T follicular helper cell (primary cell): ENCODE measurements at regions not wholly inside any gene's neighbourhood (a gene's known extent, or its start where the extent isn't known, plus 50 kb on each side); places are given as distances from the start of the nearest gene placed in this dataset.

Experiments used
- DNase-seq: peaks from one replicate; pipeline ENCODE4 v3.0.0-alpha.2; 2020; ENCODE audit warnings: low read depth

DNA sequence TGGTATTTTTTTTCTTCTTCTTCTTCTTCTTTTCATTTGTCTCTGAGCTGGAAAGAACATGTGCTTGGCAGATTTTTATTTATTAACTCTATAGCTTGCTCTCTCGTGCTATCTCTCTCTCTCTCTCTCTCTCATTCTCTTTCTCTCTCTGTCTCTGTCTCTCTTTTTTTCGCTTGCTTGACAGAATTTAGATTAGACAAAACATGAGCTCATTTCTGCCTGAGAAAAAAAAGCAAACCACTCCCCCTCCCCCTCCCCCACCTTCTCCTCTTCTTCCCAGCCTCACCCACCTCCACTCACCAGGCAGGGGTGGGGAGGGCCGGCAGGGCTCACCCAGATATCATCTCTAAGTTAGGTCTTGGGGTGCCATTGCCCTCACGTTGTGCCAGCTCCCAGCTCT lies 81.5 kb downstream of the PJA1 start:
- no peak for DNase-seq

DNA sequence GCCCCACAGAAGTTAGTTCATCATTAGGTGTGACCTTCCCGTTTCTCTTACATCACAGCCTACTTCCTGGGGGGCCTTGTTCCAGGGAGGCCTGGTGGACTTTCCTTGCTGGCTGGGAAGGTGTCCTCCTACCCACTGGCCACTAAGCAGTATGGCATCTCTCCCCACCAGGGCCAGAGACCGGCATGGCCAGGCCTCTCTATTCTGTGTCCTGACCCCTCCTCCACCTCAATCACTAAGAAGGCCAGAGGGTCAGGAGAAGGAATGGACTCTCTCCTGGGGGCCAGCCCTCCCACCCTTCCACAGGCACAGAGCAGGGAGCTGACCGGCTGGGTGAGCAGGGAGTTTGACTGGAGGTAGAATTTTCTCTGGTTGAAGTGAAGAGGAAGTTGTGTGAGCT lies 81.9 kb downstream of the PJA1 start:
- no peak for DNase-seq

DNA sequence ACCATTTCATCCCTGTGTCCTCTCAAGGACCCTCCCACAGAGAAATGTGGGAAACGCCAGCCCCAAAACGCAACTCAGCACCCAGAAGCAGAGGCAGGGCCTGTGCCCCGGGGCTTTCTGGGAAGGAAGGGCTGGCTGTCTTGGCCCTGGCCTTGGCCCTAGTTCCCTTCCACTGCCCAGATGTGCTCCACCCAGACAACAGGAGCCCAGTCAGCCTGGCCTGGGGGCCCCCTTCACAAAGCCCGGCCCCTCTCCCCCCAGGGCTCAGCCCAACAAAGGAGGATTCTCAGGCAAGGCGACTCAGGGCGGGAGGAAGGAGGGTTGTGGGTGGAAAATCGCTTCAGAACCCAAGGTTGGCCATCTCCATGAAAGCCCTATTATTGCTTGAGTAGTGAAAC lies 82.5 kb downstream of the PJA1 start:
- no peak for DNase-seq

DNA sequence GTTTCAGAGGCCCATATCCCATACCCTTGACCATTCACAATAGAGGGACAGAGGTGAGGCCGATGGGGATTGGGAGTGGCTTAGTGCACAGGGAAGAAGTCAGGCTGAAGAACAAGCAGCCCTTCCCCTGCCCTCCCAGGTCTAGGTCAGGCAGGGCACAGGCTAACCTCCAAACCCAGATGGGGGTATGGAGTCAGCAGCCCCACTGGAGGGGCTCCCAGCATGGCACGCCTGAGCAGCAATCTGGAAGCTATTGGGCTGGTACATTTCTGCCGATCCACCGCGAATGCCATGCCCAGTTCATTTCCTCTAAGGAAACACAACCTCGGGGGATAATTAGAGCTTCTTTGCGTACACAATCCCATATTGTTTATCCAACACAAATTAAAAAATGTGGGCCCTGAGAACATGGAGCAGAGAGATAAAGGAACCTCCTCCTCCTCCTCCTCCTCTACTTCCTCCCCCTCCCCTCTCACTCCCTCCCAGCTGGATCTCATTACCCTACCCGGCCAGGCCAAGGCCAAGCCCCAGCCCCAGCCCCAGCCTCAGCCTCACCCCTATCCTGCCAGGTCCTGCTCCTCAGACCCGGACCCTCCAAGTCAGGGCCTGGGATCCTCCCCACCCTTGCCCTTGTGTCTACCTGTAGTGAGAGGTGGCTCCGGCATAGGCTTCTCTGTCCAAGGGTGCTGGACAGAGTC lies 83.0 kb downstream of the PJA1 start:
- DNase-seq = no peak

DNA sequence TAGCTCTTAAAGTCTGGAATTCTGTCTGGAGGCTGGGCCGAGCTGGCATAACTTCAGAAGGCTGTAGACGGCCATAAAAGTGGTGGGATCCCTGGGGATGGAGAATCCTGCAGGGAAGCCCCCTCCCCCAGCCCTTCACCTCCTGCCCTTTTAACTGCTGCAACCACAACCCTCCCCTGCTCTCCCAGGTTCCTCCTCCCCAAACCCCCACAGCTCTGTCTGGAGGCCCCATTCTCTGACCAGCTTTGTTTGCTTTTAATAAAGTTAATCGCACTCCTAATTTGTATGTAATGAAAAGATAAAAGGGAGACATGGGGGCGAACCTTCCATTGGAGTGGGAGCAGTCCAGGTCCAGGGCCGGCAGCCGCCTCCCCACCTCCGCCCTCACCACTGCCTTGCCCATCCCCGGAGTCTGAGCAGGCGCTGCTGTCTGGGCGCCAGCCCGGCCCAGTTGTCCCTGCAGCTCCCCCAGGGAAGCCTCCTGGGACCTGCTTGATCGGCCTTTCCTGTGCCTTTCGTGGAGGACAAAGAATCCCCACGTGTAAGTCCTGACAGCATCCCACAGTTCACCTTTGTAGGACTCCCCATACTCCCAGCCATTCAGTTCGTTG lies 84.3 kb downstream of the PJA1 start:
- no peak for DNase-seq

DNA sequence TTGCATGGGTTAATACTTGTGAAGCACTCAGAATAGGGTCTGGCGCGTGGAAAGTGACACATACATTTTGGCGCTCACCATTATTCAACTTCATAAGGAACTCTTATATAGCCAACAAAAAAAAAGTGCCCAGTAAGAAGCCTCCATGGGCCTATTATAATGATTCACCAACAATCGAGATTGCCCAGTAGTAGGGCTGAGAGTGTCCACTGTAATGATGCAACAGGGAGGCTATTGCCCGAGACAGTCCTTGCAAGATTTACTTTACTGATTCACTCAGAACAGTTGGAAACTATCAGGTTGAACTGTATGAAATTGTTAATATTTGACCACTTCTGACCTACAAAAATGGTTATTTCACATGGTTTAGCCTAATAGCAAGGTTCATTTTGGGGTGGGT lies 86.0 kb downstream of the PJA1 start:
- no peak for DNase-seq

DNA sequence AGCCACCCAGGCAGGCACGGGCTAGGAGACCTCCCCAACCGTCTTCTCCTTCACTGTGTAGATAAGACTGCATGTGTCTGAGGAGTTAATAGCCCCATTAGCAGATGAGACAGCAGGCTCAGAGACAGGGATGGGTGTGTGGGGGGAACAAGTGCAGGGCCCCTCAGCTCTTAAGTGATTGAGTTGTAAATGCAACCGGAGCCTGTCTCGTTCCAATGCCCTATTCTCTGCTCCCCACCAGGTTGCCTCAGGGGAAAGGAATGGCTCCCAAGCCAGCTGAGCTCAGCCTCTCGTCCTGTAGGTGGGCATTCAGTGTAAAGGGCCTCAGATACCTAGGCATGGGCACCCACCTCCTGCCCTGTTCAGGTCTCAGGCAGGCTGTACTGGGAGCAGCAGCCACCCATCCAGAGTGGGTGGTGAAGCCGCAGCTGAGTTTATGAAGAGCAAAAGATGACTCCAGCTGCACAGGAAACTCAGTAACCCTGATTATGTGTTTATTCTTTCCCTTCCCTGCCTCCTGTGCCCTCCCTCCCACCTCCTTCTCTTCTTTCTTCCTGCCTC lies 87.3 kb downstream of the PJA1 start:
- no peak for DNase-seq

DNA sequence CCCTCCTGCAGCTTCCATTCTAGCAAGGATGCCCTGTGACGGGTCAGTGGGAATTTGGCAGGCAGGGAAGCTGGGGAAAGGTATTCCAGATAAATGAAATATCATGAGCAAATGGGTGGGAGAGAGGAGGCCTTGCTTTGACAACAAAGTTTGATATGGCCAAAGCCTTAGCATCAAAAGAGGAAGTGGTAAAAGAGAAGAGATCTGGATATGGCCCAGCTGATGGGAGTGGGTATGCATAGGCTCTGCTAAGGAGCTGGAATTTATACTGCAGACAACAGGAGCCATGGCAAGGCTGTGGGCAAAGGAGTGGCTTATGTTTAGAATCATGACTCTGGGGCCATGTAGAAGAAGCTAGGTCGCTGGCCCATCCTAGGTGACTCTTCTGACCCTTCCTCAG lies 89.2 kb downstream of the PJA1 start:
- DNase-seq = no peak

DNA sequence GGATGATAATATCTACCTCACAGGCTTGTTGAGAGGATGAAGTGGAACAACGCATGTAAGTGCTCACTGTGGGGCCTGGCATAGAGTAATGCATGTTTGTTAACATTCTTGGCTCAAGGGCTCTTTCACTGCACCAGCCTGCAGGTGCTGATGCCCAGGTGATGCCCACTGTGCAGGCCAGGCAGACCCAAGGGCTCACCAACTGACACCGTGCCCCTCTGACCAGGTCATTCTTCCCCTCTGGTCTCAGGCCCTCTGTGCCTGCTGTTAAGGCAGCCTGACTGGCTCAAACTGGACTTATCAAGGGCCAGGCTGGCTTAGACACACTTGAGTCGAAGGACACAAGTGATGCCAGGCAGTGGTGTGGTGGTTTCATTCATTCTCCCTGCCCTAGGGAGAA lies 90.5 kb downstream of the PJA1 start:
- no peak for DNase-seq

DNA sequence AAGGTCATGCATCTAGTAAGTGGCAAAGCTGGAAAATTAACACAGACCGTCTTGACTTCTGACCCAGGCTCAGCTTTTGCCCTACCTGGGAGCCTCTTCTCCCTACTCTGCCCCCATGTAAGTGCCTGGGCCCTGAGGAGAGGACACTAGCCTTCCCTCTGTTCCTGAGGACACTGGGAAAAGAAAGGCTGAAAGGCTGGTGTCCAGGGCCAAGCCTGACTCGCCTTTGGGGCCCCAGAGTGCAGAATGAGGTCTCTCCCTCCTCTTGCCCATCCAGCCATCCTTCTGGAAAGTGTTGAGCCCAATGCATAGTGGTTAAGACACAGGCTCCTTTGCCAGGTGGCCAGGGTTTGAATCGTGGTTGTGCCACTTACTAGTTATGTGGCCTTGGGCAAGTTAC lies 91.5 kb downstream of the PJA1 start:
- no peak for DNase-seq

DNA sequence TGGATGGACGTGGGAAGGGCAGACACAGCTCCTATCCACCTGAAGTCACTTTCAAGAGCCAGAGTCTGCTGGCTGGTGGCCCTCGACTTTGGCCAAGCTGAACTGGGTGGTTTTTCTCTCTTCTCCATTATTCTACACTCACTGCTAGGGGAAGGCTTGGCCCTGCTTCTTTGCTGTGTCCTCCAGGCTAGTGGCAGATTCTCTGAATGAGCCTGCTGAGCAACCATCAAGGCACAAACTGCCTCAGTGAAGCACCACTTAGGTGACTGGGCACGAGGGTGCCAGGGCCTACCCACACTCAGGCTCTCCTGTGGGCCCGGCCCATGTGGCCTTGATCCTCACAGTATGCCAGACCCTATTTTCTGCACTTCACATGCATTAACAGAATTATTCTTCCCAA lies 92.0 kb downstream of the PJA1 start:
- no peak for DNase-seq

DNA sequence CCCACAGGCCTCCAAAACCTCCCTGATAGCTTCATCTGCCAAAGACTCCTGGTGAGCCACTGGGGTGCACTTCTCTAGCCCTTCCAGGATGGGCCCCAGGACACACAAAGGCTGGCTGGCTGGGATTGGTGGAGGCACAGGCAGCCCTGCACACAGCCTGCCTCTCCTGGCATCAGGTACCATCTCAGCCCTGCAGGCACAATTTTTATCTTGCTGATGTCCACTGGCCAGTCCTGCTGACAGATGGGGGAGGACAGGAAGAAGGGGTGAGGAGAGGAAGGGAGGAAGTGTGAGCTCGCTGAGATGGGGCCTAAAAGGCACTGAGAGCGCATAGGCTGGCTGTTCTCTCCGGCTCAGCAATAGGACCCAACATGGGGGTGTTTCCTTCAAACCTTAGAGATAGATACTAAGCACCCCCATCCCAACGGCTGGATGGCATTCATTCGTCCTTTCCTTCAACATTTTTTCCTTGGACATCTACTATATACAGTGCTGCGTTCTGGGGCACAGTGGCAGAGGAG lies 92.7 kb downstream of the PJA1 start:
- DNase-seq = no peak

DNA sequence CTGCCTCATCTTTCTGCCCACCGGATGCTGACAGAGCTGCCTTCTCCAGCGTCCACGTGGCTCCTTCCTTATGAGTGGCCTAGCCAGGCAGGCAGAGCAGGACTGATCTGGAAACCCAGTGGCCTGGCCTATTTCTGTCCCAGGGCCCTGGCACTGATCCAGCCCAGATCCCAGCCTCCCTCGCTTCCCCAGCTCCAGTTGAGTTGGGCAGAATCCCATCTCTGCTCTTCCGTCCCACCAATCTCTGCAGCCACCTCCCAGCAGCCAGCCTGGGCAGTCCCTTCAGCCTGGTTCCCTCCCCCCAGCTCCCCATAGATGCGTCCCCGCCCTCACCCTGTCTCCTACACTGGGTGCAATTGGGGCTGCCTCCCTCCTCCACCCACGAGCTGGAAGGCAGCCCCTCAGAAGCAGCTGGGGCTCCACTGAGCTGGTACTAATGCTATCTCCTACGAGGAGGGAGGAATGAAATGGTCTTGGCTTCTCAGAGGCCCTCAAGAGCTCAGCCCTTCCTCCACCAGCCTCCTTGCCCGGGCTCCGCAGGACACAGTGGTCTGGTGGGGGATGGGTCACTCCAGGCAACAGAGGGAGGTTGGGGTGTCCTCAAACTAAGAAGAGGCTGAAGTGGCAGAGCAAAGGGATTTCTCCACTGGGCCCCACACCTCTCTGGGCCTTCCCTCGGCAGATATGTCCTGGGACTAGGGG lies 94.2 kb downstream of the PJA1 start:
- no peak for DNase-seq

DNA sequence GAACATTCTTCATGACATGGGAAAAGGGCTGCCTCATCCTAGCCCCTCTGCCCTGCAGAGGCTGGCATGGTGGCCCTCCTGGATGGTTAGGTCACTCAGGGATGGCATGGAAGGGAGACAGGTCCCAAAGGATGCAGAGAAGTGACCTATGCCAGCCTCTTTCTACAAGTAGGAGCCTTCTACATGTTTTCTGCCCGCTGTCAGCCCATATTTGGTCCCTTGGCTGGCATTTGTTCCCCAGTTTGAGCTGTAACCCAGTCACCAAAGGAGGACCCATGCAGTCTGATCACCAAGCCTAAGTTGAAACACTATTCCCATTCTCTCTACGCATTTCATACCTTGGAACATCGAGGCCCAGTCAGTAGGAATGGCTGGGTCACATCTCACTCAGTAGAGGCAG lies 95.4 kb downstream of the PJA1 start:
- no peak for DNase-seq

DNA sequence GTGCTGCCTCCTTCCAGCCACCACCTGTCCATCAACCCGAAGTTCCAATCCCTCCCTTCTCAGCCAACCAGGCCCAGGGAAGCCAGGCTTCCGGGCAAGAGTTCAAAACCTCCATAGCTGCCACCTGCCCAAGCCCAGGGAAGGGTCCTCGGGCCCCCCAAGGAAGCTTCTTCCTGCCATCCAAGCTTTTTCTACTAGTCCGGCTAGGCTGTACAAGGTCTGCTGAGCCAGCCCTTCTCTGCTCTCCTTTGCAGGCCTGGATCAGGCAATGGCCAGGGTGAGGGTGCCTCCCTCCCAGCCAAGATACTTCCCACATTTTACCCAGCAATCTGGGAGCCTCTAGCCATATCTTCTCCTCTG lies 96.2 kb downstream of the PJA1 start:
- no peak for DNase-seq

DNA sequence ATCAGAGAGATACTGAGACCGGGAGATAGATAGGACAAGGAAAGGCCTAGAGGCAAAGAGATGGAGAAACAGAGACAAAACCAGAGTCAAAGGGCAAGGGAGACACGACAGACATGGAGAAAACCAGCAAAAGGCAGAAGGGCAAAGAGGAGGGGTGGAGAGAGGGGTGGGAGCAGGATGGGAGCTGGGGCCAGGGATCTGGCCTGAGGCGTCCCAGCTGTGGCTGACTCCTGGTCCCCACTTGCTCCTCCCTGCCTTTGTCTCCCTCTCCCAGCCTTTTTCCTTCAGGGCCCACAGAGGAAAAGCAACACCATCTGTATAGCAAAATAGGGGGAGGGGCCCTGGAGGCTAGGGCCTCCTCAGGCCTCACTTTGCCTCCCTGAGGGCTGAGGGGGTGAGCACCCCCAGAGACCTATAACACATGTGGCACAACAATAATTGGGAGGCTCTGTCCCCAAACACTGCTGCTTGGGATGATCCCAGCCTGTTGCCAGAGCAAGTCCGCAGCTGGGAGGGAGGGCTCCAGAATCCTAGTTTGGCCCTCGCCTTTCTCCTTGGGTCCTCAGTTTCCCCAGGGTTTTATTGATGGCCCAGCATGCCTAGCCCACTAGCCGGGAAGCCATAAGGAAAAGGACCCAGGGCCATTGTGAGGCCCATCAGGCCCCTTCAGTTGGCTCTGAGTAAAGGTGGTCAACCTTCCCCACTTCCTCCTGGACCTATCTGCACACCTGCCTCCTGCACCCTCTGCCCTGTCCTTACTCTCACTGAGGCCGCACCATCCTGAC lies 96.8 kb downstream of the PJA1 start:
- no peak for DNase-seq

DNA sequence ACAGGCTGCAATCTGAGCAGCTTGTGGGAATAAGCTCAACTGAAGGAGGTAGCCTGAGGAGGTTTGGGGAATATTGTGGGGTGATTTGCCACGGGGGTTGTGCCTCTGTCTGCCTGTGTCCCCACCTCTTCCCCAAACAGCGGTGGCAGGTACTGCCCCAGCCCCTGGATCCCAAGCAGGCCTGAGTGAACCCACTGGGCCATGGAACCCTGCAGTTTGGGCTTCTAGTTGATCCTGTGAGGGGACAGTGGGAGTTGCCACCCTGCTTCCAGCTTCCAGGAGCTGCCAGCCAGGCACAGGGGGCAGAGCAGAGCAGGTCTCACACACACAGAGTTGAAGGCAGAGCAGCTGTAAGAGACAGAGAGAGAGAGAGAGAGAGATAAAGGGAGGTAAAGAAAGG lies 97.4 kb downstream of the PJA1 start:
- no peak for DNase-seq

DNA sequence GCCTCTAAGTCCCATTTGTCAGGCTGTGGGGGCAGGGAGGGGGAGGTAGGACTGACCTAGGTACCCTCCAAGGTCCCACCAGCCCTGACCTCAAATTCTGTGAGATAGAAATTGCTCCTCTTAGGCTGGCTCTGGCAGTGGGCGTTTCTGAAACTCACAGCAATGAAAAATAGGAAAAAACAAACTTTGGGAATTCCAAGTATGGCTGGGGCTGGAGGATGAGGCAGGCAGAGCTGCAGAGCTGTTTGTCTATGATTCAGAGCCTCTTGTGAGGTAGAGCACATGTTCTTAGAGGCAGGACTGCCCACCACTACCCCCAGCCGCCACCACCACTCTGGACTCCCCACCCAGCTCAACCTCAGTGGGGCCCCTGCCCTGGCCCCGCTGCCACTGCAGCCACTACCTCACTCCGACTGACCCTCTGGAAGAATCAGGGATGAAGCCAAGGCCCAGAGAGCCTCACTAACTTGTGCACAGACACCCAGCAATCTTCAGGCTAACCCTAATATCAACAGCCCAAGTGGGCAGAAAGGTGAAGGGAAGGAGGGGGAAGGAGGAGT lies 98.2 kb downstream of the PJA1 start:
- no peak for DNase-seq

DNA sequence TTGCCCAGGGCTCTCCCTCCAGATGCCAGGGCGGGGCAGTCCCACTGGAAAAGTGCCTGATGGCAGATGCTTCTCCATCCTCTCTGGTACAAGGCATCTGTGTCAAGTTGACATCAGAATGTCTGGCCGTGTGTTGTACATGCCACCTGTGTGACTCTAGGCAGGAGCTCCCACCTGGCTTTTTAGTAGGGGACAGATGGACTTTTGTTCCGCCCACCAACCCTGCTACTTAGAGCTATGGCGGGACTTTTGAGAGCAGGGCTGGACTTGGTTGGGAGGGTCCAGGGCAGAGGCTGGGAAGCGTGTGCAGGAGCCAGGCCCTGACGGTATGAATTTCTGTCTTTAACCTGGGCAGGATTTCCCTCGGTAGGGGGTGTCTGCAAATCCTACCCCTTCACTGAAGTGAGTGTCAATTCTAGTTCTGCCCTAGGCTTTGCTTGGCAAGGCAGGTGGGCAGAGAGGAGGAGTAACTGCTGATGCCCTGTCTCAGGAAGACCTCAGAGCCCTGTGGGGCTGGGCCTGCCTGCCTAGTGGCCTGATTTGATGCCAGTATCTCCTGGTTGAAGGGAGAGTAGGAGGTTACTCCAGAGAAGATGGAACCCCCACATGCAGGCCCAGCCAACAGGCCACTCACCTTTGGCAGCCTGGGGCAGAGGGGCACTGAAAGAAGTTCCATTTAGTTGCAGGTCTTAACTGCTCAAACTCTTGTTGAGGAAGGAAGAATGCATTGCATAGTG lies 99.1 kb downstream of the PJA1 start:
- DNase-seq = no peak

DNA sequence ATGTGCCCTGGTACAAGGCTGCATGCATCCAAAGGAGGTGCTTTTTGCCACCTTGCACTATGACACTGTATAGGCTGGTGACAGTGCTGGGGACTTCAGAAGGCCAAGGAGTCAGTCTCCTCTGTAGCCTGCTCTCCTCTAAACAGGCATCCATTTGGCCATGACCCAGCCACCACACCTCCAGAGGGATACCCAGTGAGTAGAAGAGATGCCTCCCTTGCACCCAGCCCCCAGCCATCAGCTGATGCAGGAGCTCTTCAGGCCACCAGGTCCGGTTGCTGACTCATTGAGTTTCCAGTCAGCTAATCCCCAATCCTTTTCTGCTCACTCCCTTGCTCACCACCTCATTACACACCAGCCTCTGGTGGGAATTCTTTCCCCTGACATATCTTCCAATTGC lies 99.8 kb downstream of the PJA1 start:
- no peak for DNase-seq

DNA sequence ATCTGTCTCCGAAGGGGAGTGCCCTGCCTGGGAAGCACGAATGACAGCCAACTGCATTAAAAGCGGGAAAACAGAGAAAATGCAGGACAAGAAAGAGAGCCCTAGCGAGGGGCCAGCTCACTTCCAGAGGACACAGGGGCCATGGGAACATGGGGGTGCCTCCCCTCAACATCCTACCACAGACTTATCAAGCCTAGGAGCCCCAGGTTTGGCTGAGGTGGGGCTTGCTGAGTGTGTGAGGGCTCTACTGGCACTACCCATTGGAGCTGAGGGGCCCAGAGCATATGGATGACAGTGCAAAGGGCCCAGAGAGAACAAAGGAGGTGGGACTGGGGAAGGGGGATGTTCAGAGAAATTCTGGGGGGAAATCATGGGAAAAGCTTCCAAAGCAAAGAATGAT lies 101.8 kb downstream of the PJA1 start:
- no peak for DNase-seq
